GM18519 (cell line): ENCODE measurements at regions not wholly inside any gene's neighbourhood (a gene's known extent, or its start where the extent isn't known, plus 50 kb on each side); places are given as distances from the start of the nearest gene placed in this dataset.
"Not testable (repeated sequence)": the region's sequence is repeated elsewhere in the genome, so short reads cannot be mapped to it uniquely, and the experiment has no call there.

ENCODE experiments used
- ATAC-seq: cut with Tn5 transposase; IDR thresholded peaks from one replicate; pipeline ENCODE4 v1.9.1; 2021; ENCODE audit warnings: mild to moderate bottlenecking, moderate library complexity; ENCODE audit not compliant: unreplicated experiment, low FRiP score

DNA sequence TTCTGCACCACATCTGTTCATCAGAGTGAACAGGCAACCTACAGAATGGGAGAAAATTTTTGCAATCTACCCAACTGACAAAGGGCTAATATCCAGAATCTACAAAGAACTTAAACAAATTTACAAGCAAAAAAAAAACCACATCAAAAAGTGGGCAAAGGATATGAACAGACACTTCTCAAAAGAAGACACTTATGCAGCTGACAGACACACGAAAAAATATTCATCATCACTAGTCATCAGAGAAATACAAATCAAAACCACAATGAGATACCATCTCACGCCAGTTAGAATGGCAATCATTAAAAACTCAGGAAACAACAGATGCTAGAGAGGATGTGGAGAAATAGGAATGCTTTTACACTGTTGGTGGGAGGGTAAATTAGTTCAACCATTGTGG lies 59.1 kb upstream of the UBE2E2 start:
- not testable (repeated sequence) for ATAC-seq

- no peak for ATAC-seq
Measured at GRCh38 chr3:23146163-23146562, 57.0 kb upstream of the UBE2E2 start.

- no peak for ATAC-seq
Measured at GRCh38 chr3:23152989-23153388, 50.1 kb upstream of the UBE2E2 start.
